ENCODE measurements at regions not wholly inside any gene's neighbourhood (a gene's known extent, or its start where the extent isn't known, plus 50 kb on each side); places are given as distances from the start of the nearest gene placed in this dataset.

DNA sequence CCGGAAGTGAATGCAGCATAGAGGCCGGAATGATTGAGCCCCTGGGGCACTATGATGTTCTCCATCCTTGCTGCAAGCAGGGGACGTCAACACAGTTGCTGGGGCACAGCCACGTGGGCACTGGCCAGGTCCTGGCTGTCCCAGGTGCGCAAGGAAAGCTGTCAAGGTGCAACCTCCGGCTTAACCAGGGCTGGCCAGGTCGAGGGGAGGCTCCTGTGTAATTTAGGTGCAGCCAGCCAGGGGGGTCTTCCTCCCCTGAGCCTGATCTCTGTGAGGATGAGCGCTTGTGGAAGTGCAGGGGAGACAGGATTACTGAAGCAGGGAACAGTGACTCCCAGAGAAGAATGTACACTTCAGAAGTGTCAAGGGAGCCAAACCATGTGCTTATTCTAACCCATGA lies 852.8 kb upstream of the TMEM132C start:
- no peak for DNase-seq (ENCODE audit: low read depth)

DNA sequence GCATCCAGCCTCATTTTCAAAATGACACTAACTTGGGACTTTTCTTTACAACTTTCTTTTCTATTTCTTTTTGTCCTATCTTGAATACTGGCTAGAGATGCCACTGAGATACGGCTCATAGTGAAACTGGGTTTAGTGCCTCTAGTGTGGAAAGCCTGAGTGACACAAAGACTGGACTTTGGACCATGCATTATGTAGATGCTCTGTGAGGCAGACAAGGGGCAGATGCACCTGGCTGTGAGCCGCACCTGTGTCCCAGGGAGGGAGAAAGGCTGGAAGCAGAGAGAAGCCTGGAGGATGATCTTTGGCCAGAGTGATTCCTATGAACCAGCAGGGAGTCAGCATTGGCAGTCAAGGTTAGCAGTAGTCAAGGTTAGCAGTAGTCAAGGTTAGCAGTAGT lies 852.3 kb upstream of the TMEM132C start:
- DNase-seq (ENCODE audit: low read depth) = no peak

DNA sequence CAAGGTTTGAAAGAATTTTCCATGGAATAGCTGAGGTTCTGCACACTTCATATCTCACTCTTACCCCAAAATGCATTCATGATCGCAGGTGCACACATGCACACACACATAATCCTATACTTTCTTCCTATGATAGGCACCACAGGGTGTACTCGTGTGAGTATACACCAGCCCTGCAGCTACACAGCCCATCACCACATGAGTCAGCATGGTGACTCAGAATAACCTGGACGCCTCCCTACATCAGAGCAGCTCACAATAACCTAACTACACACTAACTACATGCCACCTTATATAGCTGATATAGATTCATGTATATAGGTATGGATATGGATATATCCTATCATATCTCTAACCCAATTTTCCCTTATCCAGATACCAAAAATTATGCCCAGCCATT lies 850.2 kb upstream of the TMEM132C start:
- DNase-seq (ENCODE audit: low read depth) = no peak

DNA sequence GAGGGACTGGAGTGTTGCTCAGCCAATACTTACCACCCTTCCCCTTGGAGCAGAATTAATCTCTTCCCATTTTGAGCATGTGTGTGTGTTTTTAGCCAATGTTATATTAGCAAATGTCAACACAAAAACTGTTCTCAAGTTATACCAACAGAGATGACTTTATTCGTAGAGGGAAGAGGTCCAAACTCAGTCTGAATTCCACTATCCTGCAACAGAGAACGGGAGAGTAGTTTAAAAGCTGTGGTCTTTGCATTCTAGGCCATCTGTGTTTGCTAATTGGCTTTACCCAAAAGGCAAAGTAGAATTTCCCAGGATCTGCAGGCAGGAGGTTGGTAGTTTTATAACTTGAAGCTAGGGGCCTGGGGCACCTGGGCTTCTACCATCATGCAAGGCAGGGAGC lies 847.9 kb upstream of the TMEM132C start:
- no peak for DNase-seq (ENCODE audit: low read depth)

DNA sequence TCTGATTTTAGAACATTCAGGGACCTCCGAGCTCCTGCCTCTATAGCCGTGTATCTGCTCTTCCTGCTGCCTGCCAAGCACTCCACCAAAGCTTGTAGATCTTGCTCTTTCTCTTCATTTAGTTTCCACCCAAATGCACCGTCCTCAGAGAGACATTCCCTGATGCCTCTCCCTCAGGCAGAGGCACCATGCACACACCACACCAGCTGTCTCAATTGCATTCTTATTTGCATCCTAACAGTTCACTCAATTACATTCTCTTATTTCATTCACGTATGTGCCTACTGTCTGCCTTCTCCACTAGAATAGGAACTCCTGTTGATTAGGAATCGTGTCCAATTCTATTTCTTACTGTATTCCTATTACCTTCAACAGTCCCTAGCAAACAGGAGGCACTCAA lies 845.4 kb upstream of the TMEM132C start:
- no peak for DNase-seq (ENCODE audit: low read depth)

DNA sequence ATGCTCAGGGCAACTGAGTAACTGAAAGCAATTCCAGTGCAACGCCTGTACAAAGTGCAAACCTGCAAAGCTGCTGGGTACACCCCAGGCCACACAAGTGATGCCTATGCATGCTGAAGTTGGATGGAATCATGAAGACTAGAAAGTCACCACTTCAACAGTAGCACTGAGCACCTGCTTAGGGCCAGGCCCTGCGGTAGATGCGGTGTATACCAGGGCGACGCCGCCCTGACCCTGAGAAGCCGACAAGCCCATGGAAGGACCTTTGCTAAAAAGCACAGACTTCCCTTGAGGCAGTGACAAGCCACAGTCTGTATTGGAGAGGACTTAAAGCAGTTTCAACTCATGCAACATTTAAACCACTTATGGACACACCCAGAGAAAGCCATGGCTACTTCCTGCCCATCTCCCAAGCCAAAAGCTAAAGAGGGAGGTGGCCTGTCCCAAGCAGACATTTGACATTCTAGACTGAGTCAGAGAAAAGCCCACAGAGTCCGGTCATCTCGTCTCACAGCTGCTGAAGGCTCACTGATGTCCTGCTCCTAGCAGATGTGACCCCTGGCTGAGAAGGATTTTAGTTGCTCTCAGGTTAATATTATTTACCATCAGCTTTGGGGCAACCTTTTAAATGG lies 843.9 kb upstream of the TMEM132C start:
- no peak for DNase-seq (ENCODE audit: low read depth)

DNA sequence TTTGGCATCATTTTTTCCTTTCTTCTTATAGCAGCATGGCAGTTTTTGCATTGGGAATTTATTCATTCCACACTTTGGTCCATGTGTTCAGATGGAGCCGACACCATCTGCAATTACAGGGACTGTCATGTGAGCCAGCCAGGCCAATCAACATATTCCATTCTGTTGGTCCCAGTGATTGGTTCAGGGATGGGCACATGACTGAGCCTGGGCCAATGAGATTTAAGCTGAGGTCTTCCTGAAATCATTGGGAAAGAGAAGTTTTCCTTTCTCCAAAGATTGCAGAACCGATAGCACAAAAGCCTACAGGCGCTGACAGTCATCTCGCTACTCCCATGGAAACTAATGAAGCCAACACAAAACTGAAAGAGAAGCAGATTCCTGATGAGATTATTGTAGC lies 841.5 kb upstream of the TMEM132C start:
- DNase-seq (ENCODE audit: low read depth) = no peak

DNA sequence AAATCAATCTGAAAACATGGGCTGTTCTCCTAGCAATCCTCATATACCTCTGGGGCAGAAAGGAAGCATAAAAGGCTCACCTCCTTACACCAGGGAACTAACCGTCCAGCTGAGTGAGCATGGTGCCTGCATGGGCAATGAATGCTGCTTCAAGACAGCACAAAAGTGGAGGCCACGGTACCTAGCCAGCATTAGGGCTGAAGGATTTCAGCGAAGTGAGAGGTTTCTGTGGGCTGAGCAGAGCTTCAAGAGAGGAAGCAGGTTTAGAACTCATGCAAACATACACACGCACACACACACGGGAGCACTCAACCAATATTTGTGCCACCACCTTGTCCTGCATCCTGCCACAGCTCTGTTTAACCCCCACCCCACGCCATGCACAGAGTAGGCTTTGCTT lies 838.5 kb upstream of the TMEM132C start:
- DNase-seq (ENCODE audit: low read depth) = no peak

DNA sequence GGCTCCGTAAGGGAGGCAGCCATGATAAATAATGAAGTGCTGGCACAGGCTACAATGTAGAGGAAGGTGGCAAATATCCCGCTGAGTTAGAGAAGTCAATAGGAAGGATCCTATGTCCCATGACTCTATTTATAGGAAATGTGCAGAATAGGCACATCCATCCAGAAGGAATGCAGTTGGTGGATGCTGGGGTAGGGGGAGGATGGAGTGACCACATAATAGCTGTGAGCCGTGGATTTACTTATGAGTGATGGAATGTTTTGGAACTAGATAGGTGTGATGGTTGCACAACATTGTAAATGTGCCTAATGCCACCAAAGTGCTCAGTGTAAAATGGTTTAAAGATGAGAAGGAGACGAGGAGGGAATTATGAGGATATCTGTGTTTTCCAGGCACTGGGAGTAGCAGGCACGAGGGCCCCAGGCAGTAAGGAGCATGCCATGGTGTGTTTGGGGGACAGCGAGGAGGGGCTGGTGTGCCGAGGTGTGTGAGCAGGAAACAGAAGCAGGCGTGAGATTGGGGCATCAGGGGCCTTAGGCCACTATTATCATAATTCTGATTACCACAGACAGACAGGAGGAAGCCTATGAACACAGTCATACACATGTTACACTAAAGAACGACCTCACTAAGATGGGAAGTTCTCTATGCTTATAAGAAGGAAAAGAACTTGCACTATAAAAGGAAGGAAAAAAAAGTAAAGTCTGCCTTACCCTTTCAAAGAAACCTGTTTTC lies 837.3 kb upstream of the TMEM132C start:
- DNase-seq (ENCODE audit: low read depth) = no peak

DNA sequence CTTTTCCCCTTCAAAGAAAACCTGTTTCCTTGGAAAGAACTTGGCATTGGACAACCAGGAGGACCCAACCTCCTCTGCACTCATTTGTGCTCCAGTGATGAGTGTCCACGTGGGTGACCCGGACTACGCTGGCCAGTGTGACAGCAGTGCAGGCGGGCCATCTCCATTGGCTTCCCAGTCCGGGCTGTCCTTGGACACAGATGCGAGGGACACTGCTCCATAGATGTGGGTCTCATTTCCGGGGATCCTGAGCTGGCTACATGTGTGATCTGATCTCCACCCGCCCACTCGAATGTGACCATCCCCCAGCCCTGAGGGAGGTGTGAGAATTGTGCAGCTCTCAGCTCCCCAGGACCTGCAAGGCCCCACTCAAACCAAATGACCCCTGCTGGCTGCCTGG lies 836.6 kb upstream of the TMEM132C start:
- no peak for DNase-seq (ENCODE audit: low read depth)

DNA sequence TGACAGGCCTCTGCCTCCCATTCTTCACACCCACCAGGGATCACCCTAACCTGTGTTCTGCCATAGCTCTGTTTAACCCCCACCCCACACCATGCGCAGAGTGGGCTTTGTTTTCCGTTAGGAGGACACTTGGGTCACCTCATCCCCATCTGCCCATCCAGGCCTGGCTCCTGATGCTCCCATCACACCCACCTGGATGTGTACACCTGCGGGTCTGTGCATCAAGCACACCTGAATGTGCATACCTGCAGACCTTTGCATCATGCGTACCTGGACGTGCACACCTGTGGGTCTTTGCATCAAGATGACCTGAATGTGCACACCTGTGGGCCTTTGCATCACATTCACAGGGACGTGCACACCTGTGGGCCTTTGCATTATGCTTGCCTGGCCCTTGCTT lies 835.8 kb upstream of the TMEM132C start:
- DNase-seq (ENCODE audit: low read depth) = no peak

DNA sequence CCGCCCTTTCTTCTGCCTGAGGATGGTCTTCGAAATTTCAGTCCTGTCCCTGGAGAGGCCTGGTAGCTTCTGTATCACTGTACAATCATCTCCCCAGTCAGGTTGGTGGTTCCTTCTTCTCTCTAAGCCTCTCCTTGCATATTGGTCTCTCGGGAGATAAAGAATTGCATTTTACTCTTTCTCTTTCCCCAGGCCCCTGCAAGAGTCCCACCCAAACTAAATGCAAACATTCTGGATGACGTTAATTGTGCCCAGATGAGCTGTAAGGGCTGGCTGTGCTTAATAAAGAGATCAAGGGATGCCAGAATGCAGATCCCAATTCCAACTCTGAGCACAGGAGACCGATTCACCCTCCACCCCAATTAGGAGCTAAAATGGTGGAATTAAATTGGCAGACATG lies 835.4 kb upstream of the TMEM132C start:
- DNase-seq (ENCODE audit: low read depth) = no peak

DNA sequence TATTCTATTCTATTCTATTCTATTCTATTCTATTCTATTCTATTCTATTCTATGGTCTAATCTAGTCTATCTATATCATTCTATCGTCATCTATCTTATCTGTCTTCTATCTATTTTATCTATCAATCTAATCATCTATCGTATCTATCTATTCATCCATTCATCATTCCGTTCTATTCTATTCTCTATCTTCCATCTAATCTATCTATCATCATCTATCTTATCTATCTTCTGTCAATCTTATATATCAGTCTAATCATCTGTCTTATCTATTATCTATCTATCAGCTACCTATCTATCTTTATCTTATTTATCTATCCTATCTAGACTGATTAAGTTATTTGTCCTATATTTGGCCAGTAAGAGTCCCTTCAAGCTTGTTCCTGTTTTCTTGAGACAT lies 831.5 kb upstream of the TMEM132C start:
- no peak for DNase-seq (ENCODE audit: low read depth)

DNA sequence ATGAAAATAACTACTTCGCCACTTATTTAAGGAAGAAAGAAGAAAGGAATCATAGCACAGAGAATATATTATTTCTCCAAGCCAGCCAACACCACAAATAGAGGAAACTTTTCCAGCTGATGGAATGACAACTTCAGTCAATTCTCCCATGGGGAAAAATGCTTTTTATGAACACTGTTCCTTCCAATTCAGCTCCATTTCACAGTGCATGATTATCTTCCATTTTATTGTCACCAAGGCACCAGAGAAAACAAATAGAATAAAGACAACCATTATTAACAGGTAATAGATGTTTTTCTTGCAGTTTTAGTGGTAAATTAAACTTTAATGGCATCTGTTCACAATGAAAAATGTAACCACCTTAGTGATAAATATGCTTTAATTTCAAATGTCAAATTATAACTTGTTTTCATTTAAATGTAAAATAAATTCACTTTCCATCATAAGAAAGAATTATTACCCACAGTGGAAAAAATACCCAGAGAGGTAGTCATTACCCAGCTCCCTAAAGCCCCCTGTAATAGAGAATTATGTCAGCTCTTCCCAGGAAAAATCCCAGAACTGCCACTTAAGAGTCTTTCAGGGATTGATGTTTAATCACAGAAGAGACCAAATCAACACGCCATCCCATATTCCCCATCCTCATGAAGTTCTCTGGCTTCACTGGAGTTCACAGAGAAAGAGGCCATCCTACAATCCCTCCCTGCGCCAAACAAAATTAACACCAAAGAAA lies 828.3 kb upstream of the TMEM132C start:
- no peak for DNase-seq (ENCODE audit: low read depth)

DNA sequence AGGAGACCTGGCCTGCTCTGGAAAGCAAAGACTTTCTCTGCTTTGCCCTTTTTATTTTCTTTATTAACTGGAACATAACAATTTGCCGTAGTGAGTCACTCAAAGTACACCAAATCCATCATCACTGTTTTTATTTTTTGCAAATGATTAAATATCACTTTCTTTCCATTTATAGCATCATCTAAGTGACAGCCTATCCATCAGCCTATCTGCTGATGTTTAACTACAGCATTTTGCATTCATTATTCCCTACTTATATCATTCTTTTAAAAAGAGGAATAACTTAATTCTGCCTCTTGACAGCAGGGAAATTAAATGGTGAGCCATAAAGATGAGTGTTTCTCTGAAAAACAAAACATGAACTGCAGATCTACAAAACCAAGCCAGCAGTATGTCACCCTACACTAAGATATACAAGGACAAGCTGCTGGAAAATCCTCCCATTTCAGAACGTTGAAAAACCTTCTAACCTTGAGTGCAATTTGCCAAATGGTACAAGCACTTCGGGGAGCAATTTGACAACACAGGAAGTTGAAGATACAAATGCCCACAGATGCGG lies 821.3 kb upstream of the TMEM132C start:
- no peak for DNase-seq (ENCODE audit: low read depth)

DNA sequence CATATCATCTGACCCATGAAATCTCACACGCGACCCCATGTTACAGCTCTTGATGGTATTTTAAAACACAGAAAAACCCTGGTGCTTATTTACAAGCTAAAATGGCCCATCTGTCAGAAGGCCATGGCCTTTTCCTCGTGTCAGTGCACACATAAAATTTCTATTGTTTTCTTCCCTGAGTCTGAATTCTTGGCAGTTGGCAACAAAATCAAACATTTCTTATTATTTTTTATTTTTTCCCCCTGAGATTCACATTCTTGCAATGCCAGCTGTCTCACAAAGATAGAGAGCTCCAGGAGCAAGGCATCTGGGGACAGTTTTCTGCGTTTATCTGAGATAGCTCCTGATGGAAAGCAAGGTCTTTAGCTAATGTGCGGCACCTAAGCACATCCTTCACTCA lies 818.1 kb upstream of the TMEM132C start:
- DNase-seq (ENCODE audit: low read depth) = no peak

DNA sequence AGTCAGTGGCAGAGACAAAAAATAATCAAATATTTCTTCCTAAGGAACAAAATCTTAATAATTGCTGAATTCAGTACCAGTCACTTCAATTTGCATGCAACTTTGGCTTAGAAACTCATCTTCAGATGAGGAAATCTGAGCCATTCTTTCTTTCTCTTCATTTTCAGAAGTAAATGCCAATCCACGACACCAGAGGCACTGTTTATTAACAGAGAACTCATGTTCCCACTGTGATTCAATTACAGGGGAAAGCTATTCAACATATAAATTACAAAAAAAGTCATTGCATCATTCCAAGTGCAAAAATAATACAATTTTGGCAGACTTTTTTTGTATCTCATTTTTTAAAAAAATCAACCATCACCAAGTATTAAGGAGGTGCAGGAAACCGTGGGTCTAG lies 816.1 kb upstream of the TMEM132C start:
- DNase-seq (ENCODE audit: low read depth) = no peak

DNA sequence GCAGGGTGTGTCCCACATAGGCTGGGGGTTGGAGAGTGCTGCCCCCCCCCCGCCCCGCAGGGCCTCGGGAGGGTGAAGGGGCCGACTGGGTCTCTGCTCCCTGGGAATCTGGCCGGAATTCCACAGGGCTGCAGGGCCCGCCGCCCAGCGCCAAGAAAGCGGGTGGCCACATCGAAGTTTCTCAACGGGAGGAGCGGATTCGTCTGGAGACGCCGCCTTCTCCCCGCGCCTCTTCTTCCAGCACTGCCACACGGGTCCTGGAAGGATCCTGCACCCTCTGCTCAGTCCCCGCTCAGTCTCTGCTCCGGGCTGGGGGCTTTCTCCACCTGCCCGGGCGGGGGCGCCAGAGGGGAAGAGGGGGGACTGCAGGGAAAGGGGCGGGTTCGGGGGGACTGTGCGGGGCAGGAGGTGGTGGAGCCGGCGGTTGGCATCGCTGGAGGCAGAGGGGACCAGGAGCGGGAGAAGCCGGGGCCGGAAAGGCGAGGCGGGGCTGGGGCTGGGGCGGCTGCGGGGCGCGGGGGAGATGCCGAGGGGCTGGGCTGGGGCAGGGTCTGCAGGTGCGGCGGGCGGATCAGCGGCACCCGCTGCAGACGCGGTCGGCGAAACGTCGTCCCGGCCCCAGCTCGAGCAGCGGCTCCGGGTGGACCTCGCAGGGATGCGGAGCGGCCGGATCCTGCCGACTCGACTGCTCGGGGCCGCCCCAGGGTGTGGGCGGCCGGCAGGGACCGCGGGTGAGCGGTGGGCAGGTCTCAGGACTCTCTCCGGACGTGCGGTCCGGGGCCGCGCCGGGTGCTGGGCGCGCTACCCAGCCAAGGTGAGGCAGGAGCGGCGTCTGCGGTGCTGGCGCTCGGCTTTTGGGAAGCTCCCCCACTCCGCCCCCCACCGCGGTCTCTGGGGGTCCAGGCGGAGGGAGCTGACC lies 811.4 kb upstream of the TMEM132C start:
- no peak for DNase-seq (ENCODE audit: low read depth)

DNA sequence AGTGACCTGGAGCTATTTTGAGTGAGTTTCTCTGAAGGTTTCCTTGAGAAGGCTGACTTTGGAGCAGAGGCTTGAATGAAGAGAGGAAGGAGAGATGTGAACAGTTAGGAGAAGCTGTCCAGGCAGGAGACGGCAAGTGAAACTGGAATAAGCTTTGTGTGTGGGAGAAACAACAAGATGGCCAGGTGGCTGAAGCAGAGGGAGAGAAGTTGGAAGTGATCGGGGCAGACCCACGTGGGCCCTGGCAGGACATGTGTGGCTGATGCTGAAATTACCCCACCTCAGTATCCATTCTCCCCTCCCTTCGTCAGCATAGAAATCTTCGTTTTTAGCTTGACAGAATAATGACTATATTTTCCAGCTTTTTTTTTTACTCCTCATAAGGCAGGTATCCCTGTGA lies 809.2 kb upstream of the TMEM132C start:
- no peak for DNase-seq (ENCODE audit: low read depth)

DNA sequence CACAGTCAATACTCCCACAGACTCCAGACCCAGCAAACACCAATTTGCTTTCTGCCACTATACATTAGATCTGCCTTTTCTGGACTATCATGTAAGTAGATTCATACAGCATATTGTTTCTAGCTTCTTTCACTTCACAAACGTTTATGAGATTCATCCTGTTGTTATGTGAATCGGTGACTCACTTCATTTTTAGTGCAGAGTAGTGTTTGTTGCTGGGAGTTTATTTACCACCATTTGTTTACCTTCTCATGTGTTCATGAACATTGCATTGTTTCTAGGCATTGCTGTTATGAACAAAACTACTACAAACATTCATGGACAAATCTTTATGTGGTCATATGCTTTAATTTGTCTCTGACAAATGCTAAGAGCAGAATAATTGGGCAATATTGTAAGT lies 807.8 kb upstream of the TMEM132C start:
- no peak for DNase-seq (ENCODE audit: low read depth)

DNA sequence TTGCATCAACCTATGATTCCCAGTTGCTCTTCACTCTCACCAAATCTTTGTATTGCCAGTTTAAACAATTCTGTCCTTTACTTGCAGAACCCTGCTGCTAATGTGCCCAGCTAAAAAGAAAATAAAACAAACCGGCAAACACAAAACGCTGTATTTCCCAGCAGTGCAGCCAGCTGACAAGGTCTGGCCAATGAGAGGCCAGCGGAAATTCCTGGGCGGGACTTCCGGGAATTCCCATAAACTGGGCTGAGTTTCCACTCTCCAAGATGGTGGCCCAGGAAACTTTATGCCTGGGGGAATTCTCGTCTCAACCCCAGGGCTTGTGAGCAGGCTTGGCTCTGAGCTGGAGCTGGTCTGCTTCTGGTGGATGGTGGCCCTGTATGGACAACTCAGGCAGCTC lies 807.3 kb upstream of the TMEM132C start:
- DNase-seq (ENCODE audit: low read depth) = no peak

DNA sequence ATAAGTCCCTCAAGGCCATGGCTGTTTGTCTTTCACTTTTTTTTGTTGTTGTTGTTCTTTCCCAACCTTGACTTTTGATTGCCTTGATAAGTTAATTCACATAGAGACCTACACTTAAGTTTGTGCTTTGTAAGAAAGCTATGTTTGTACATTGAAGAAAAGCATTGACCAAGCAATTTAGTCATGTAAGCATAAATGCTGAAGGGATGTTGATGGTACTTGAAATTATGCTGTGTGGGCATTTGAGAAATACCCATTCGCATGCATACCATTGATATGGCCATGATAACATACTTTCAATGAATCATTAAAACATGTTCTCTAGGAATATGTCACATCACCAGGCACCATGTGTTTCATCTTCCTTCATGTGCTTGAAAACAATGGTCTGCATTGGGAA lies 803.7 kb upstream of the TMEM132C start:
- no peak for DNase-seq (ENCODE audit: low read depth)

Measured in HS-27A (cell line).